ENCODE measurements at regions not wholly inside any gene's neighbourhood (a gene's known extent, or its start where the extent isn't known, plus 50 kb on each side); places are given as distances from the start of the nearest gene placed in this dataset.

DNA sequence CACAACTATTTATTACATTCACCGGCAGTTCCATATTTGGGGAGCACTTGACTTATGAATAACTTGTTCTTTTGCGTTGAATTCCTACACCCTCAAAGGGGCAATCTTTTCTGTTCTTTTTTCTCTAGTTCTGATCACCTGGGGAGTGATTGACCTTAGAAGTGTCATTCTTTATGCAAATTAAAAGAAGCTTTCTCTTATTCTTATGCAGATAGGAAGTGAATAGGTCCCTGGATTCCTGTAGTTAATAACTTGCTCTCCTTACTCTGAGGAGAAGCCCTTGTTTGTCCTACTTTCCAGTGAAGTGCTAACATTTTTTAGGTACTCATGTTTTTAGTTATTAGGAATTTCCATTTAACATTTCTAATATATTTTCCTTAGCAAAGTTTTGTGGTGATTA is 569.8 kb upstream of the LRRTM1 start:
- TF ChIP-seq, protein P1, sequence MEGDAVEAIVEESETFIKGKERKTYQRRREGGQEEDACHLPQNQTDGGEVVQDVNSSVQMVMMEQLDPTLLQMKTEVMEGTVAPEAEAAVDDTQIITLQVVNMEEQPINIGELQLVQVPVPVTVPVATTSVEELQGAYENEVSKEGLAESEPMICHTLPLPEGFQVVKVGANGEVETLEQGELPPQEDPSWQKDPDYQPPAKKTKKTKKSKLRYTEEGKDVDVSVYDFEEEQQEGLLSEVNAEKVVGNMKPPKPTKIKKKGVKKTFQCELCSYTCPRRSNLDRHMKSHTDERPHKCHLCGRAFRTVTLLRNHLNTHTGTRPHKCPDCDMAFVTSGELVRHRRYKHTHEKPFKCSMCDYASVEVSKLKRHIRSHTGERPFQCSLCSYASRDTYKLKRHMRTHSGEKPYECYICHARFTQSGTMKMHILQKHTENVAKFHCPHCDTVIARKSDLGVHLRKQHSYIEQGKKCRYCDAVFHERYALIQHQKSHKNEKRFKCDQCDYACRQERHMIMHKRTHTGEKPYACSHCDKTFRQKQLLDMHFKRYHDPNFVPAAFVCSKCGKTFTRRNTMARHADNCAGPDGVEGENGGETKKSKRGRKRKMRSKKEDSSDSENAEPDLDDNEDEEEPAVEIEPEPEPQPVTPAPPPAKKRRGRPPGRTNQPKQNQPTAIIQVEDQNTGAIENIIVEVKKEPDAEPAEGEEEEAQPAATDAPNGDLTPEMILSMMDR (IDR thresholded peaks at IDR 0.05; ENCODE audit: low read depth, low read length): no peak
- no peak overlapping the region for H3K4me3 ChIP-seq (replicated peaks in 1 of 2; ENCODE audit: low read depth in 2 of 2, low read length in 2 of 2)
- no peak for DNase-seq (ENCODE audit: low read depth in 2 of 2)

DNA sequence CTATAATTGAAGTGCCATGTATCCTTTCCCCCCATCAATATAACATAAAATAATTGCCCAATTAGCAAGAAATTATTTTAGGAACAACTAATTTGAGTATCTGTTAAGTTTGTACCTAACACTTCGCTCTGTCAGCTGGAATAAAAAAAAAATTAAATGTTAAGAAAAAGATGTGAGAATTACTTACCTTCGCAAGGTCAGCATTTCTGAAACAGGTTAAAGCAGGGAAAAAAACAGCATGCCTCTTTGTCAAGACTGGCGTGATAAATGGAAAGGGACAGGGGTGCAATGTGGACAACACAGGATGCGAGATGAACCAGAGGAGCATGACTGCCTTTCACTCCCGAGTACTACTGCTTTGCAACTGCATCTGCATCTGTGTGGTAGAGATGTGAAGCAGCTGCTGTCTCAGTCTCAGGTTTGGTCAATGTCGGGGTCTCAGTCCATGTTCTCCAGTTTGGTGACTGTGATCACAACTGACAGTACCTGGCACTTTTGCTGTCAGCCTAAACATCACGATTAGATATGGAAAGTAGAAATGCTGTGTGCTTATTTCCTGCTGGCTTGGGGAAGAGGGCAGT is 565.4 kb upstream of the LRRTM1 start:
- no peak for DNase-seq (ENCODE audit: low read depth in 2 of 2)
- H3K4me3 ChIP-seq (replicated peaks in 1 of 2; ENCODE audit: low read depth in 2 of 2, low read length in 2 of 2): no peak overlapping the region
- TF ChIP-seq, protein P1 (IDR thresholded peaks at IDR 0.05; ENCODE audit: low read depth, low read length): no peak

DNA sequence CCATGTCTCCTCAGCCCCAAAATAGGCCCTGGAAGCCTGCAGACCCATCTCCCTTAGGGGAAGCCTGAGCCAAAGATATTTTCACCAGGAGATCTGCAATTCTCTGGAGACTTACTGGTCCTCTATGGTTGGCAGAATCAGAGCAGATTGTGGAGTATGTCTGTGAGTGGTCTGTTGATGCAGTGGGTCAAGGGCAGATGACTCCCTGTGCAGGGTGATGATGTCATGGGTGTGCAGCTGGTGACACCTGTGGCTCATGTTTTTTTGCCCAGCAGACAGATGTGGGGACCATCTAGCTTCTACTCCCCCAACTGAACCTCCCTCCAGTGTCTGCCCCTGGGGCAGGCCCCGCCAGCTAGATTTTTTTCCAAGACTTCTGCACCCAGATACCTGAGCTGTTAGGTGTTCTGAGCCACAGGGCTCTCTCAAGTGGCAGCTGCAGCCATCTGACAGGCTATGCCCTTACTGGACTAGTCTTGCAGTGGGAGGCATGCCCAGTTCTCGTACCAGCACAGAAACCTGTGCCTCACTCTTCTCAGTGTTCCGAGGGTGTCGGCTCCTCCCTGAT is 558.7 kb upstream of the LRRTM1 start:
- DNase-seq (ENCODE audit: low read depth in 2 of 2): no peak
- TF ChIP-seq, protein P1 (IDR thresholded peaks at IDR 0.05; ENCODE audit: low read depth, low read length): no peak
- H3K4me3 ChIP-seq (replicated peaks in 1 of 2; ENCODE audit: low read depth in 2 of 2, low read length in 2 of 2): no peak overlapping the region

DNA sequence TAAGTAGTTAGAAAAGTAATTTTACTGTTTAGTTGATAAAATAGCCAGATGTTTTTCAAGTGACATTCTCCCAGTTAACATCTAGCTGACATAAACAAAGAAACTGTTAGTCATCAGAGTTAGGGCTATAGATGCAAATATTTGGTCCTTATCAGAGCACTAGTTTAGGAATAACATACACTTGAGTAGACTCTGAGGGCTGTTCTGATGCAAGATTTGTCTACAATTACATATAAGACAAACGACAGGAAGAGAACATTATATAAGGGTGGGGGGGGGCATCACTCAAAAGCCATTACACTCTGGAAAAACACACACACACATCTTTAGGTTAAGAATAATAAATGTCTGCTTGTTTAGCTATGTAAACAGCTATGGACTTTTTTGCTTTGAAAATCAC is 554.4 kb upstream of the LRRTM1 start:
- TF ChIP-seq, protein P1 (IDR thresholded peaks at IDR 0.05; ENCODE audit: low read depth, low read length): no peak
- peak in 1 of 2 donors; percentile 0 for DNase-seq (ENCODE audit: low read depth in 2 of 2)
- H3K4me3 ChIP-seq (replicated peaks in 1 of 2; ENCODE audit: low read depth in 2 of 2, low read length in 2 of 2): no peak overlapping the region

DNA sequence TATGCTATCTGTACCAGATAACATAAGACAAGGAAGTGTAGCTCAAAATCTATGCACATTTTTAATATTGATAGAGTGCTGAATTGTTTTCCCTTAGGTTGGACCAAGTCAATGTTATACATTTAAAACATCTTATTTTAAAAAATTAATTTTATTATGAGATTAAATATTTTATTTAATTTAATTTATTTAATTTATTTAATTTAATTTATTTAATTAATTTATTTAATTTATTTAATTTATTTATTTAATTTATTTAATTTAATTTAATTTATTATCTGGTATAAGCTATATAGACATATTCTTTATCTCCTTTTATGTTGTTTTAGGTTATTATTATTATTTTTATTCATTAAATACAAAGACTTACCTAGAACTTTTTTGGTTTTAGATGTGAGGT is 551.7 kb upstream of the LRRTM1 start:
- no peak overlapping the region for H3K4me3 ChIP-seq (replicated peaks in 1 of 2; ENCODE audit: low read depth in 2 of 2, low read length in 2 of 2)
- TF ChIP-seq, protein P1 (IDR thresholded peaks at IDR 0.05; ENCODE audit: low read depth, low read length): no peak
- no peak for DNase-seq (ENCODE audit: low read depth in 2 of 2)

DNA sequence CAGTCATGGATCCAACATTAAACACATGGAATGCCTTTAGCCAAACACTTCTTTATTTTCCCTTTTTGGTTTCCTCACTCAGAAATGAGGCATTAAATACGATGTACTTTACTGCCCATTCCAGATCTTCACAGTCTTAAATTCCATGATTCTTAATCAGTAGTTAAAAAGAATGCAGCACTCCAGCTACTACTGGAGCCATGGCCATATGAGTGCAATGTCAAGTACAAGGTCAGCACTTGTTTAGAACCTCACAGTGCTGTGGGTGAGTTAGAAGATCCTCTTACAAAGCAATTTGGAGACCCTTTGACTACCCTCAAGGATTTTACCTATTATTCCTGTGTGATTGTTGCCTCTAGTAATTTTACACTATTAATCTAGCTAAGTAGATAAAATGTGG is 550.3 kb upstream of the LRRTM1 start:
- no peak for DNase-seq (ENCODE audit: low read depth in 2 of 2)
- no peak overlapping the region for H3K4me3 ChIP-seq (replicated peaks in 1 of 2; ENCODE audit: low read depth in 2 of 2, low read length in 2 of 2)
- TF ChIP-seq, protein P1 (IDR thresholded peaks at IDR 0.05; ENCODE audit: low read depth, low read length): no peak

DNA sequence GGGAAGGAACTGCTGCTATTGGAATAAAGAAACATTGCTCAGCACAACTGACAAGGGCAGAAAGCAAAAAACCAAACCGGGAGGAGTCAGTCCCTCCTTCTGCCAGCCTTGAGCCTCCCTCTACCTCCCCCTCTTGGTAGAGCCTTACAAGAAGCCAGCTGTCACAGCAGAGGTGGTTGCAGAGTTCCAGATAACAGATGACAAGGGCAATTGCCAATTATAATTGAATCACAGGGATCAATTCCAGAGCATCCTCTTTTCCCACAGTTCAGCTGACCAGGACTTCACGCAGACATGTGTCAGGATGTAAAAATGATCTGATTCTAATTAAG is 548.2 kb upstream of the LRRTM1 start:
- TF ChIP-seq, protein P1 (IDR thresholded peaks at IDR 0.05; ENCODE audit: low read depth, low read length): no peak
- DNase-seq (ENCODE audit: low read depth in 2 of 2): no peak
- no peak overlapping the region for H3K4me3 ChIP-seq (replicated peaks in 1 of 2; ENCODE audit: low read depth in 2 of 2, low read length in 2 of 2)
